HS-5 (cell line): ENCODE measurements at regions not wholly inside any gene's neighbourhood (a gene's known extent, or its start where the extent isn't known, plus 50 kb on each side); places are given as distances from the start of the nearest gene placed in this dataset.

Experiments used
- DNase-seq: peaks from one replicate; pipeline ENCODE4 v3.0.0-alpha.2; 2012; ENCODE audit warnings: low read depth

- no peak for DNase-seq
These were observed 546.3 kb downstream of the EBF1 start for GRCh38 chr5:158553195-158553961.

GRCh38 chr5:158552241-158552640 lies 547.5 kb downstream of the EBF1 start:
- DNase-seq, result no peak

- DNase-seq, result no peak
These were observed 550.4 kb downstream of the EBF1 start for GRCh38 chr5:158549311-158549710.

GRCh38 chr5:158546748-158547147 lies 553.0 kb downstream of the EBF1 start:
- DNase-seq, result no peak

GRCh38 chr5:158545949-158546530 lies 553.7 kb downstream of the EBF1 start:
- no peak for DNase-seq

- DNase-seq, result no peak
These were observed 555.1 kb downstream of the EBF1 start for GRCh38 chr5:158544388-158545339.

- DNase-seq, result no peak
These were observed 556.0 kb downstream of the EBF1 start for GRCh38 chr5:158543539-158544387.

GRCh38 chr5:158541536-158542297 lies 558.0 kb downstream of the EBF1 start:
- DNase-seq, result no peak

- DNase-seq, result no peak
These were observed 561.1 kb downstream of the EBF1 start for GRCh38 chr5:158538506-158539074.

GRCh38 chr5:158537366-158537765 lies 562.4 kb downstream of the EBF1 start:
- no peak for DNase-seq

GRCh38 chr5:158534203-158534602 lies 565.5 kb downstream of the EBF1 start:
- no peak for DNase-seq

- no peak for DNase-seq
These were observed 567.0 kb downstream of the EBF1 start for GRCh38 chr5:158532739-158533138.

- DNase-seq, result no peak
These were observed 567.9 kb downstream of the EBF1 start for GRCh38 chr5:158531860-158532259.

- no peak for DNase-seq
These were observed 569.6 kb downstream of the EBF1 start for GRCh38 chr5:158530115-158530514.

- DNase-seq, result no peak
These were observed 570.3 kb downstream of the EBF1 start for GRCh38 chr5:158529454-158529853.

- no peak for DNase-seq
These were observed 574.1 kb downstream of the EBF1 start for GRCh38 chr5:158525663-158526062.

GRCh38 chr5:158524070-158524469 lies 575.6 kb downstream of the EBF1 start:
- DNase-seq, result no peak

- no peak for DNase-seq
These were observed 576.9 kb downstream of the EBF1 start for GRCh38 chr5:158522776-158523175.

- peak; percentile 26 for DNase-seq
These were observed 577.7 kb downstream of the EBF1 start for GRCh38 chr5:158521995-158522394.

- DNase-seq, result no peak
These were observed 580.2 kb downstream of the EBF1 start for GRCh38 chr5:158519433-158520021.
